PC-9 (cell line): ENCODE measurements at regions not wholly inside any gene's neighbourhood (a gene's known extent, or its start where the extent isn't known, plus 50 kb on each side); places are given as distances from the start of the nearest gene placed in this dataset.

Experiments used
- BruUV-seq: library from RNA; stranded (reverse); fragments of 400-500 nt; replicated peaks from 2 replicates; lab custom pipeline; 2021; lab: Mats Ljungman, UMichigan
- CTCF ChIA-PET: fragments of 300-600 bp; sonication (Branson Sonifier 250); formaldehyde crosslinking; loops from one replicate; lab custom pipeline; 2022; ENCODE audit warnings: antibody characterized with exemption; lab: Charles Lee
- POLR2A ChIA-PET: fragments of 300-600 bp; sonication (Branson Sonifier 250); formaldehyde crosslinking; loops from one replicate; lab custom pipeline; 2022; ENCODE audit warnings: antibody characterized with exemption; ENCODE audit not compliant: unreplicated experiment; lab: Charles Lee
- DNase-seq, 2 experiments: peaks; one replicate each; pipeline versions ENCODE4 v3.0.0 to v3.0.0-alpha.2; 2015 to 2022; ENCODE audit warnings: mixed read lengths in 1 of 2
- H2AFZ ChIP-seq: fragments of 200-600 bp; sonication (generic); 2 replicates; pipeline ENCODE4 v1.8.1; 2017; ENCODE audit warnings: antibody characterized with exemption
- H3F3A ChIP-seq: fragments of 200-600 bp; sonication (generic); 2 replicates; pipeline ENCODE4 v1.8.1; 2017; ENCODE audit warnings: antibody characterized with exemption, mild to moderate bottlenecking, low read depth; ENCODE audit not compliant: insufficient read depth
- H3K27ac ChIP-seq: fragments of 200-600 bp; sonication (generic); 2 replicates; pipeline ENCODE4 v1.6.1; 2016; ENCODE audit warnings: mixed run types
- H3K27me3 ChIP-seq: fragments of 200-600 bp; sonication (generic); 2 replicates; pipeline ENCODE4 v1.6.1; 2016; ENCODE audit warnings: low read depth, mixed run types; ENCODE audit not compliant: insufficient read depth
- H3K36me3 ChIP-seq: fragments of 200-600 bp; sonication (generic); 2 replicates; pipeline ENCODE4 v1.6.1; 2016; ENCODE audit warnings: low read depth, mixed run types
- H3K4me1 ChIP-seq: fragments of 200-600 bp; sonication (generic); replicated peaks from 2 replicates; pipeline ENCODE4 v1.6.1; 2016; ENCODE audit warnings: mixed run types; ENCODE audit not compliant: insufficient read depth
- H3K4me2 ChIP-seq: fragments of 200-600 bp; sonication (generic); 2 replicates; pipeline ENCODE4 v1.6.1; 2017; ENCODE audit warnings: mixed run types
- H3K4me3 ChIP-seq: fragments of 200-600 bp; sonication (generic); 2 replicates; pipeline ENCODE4 v1.6.1; 2016; ENCODE audit warnings: mixed run types
- H3K79me2 ChIP-seq: fragments of 200-600 bp; sonication (generic); 2 replicates; pipeline ENCODE4 v1.6.1; 2017; ENCODE audit warnings: low read depth, mixed run types
- H3K9me2 ChIP-seq: fragments of 200-600 bp; sonication (generic); 2 replicates; pipeline ENCODE4 v1.8.1; 2017; ENCODE audit warnings: mild to moderate bottlenecking; ENCODE audit not compliant: insufficient read depth
- H3K9me3 ChIP-seq: fragments of 200-600 bp; sonication (generic); 2 replicates; pipeline ENCODE4 v1.8.1; 2016; ENCODE audit warnings: low read depth; ENCODE audit not compliant: insufficient read depth
- H4K20me1 ChIP-seq: fragments of 200-600 bp; sonication (generic); 2 replicates; pipeline ENCODE4 v1.8.1; 2017; ENCODE audit not compliant: insufficient read depth
- EZH2 ChIP-seq: fragments of 200-600 bp; sonication (generic); IDR thresholded peaks from 2 replicates; pipeline ENCODE4 v1.8.0; 2017; ENCODE audit warnings: antibody characterized with exemption, low read depth
- intact Hi-C: fragments of 100-400 bp; cut with micrococcal nuclease; formaldehyde crosslinking; loops from one replicate; pipeline ENCODE4 v1.10.0; 2022; ENCODE audit not compliant: unreplicated experiment
- TF ChIP-seq, protein P1 (sequence below): fragments of 200-600 bp; sonication (generic); conservative IDR thresholded peaks from 2 replicates; pipeline ENCODE4 v1.6.1; 2017; ENCODE audit warnings: mixed run types, antibody characterized with exemption, mild to moderate bottlenecking, moderate library complexity

DNA sequence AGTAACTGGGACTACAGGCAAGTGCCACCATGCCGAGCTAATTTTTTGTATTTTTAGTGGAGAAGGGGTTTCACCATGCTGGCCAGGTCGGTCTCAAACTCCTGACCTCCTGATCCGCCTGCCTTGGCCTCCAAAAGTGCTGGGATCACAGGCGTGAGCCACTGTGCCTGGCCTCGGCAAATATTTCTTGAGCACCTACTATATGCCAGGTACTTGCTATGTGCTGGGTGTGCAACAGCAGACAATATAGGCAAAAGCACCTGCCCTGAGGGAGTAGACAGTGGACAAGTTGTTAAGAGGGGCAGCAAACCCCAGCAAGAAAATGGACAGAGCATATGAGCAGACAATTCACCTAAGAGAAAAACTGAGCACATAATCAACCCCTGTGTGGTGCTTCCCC is 51.0 kb upstream of the CDKN2AIP start:
- POLR2A ChIA-PET, result no interaction called here
- intact Hi-C loops, result no loop called here

DNA sequence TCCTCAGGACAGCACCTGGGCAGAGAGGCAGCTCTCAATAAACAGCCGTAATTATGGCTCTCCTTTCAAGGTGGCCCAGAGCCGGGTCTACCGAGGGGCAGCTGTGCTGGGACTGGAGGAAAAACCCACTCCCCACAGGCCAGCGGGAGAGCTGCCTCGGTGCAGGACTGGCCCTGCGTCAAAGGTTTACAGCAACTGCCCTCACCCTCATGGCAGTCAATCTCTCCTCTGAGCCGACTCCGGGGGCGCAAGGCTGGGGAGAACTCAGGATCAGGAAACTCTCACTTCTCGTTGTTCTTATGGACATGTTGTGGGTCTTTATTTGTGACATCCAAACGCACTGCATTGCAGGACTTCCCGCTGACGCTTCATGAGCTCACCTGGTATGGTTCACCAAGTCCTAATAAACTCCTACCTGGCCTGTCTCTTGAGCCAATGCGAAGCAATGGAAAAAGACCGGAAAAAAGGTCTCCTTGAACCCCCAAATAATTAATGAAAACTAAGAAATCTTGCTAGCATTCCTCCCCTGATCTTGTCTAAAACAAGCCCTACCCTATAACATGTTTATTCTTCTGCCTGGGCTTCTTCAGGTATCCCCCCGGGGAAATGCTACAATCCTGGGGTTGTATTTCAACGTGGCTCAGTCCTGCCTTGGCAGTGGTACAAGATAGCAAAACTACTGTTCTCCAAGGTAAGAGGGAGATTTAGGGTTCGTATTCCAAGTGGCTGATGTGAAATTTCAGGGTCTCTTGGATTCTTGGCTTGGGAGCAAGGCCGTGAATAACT is 50.1 kb upstream of the CDKN2AIP start:
- no peak for TF ChIP-seq EZH2
- TF ChIP-seq, protein P1, sequence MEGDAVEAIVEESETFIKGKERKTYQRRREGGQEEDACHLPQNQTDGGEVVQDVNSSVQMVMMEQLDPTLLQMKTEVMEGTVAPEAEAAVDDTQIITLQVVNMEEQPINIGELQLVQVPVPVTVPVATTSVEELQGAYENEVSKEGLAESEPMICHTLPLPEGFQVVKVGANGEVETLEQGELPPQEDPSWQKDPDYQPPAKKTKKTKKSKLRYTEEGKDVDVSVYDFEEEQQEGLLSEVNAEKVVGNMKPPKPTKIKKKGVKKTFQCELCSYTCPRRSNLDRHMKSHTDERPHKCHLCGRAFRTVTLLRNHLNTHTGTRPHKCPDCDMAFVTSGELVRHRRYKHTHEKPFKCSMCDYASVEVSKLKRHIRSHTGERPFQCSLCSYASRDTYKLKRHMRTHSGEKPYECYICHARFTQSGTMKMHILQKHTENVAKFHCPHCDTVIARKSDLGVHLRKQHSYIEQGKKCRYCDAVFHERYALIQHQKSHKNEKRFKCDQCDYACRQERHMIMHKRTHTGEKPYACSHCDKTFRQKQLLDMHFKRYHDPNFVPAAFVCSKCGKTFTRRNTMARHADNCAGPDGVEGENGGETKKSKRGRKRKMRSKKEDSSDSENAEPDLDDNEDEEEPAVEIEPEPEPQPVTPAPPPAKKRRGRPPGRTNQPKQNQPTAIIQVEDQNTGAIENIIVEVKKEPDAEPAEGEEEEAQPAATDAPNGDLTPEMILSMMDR, result no peak
- no TSS peak for BruUV-seq
- CTCF ChIA-PET, result no interaction called here

More for the DNA sequence above, 51.0 kb upstream of the CDKN2AIP start:
- H3K4me3 ChIP-seq, result no peak overlapping the region
- H2AFZ ChIP-seq, result no peak overlapping the region
- no peaks in the 10 kb centered on the region for H3K9me3 ChIP-seq
- no peaks in the 10 kb centered on the region for H4K20me1 ChIP-seq
- no TSS peak for BruUV-seq
- H3K27me3 ChIP-seq, result 0 out of 2 replicates have a peak, but pooled peaks cover 2% of the 10 kb centered on the region
- no peak overlapping the region for H3K27ac ChIP-seq
- H3K79me2 ChIP-seq, result no peaks in the 10 kb centered on the region
- no peak overlapping the region for H3K4me2 ChIP-seq
- DNase-seq, result no peak
- CTCF ChIA-PET, result no interaction called here
- no peaks in the 10 kb centered on the region for H3K4me1 ChIP-seq
- no peaks in the 10 kb centered on the region for H3F3A ChIP-seq
- H3K9me2 ChIP-seq, result no peaks in the 10 kb centered on the region
- TF ChIP-seq, protein P1, result no peak
- no peak for TF ChIP-seq EZH2
- H3K36me3 ChIP-seq, result no peaks in the 10 kb centered on the region

More for the DNA sequence above, 50.1 kb upstream of the CDKN2AIP start:
- no peak for DNase-seq
- H3K9me3 ChIP-seq, result no peaks in the 10 kb centered on the region
- H3K79me2 ChIP-seq, result no peaks in the 10 kb centered on the region
- H3K4me2 ChIP-seq, result no peak overlapping the region
- H3K9me2 ChIP-seq, result no peaks in the 10 kb centered on the region
- no peak overlapping the region for H3K4me3 ChIP-seq
- H2AFZ ChIP-seq, result no peak overlapping the region
- no peak overlapping the region for H3K27ac ChIP-seq
- H3K4me1 ChIP-seq, result no peaks in the 10 kb centered on the region
- H3K27me3 ChIP-seq, result 0 out of 2 replicates have a peak, but pooled peaks cover 2% of the 10 kb centered on the region
- POLR2A ChIA-PET, result no interaction called here
- no peaks in the 10 kb centered on the region for H3F3A ChIP-seq
- H3K36me3 ChIP-seq, result no peaks in the 10 kb centered on the region
- intact Hi-C loops, result no loop called here
- no peaks in the 10 kb centered on the region for H4K20me1 ChIP-seq
